ENCODE measurements at regions not wholly inside any gene's neighbourhood (a gene's known extent, or its start where the extent isn't known, plus 50 kb on each side); places are given as distances from the start of the nearest gene placed in this dataset.

DNA sequence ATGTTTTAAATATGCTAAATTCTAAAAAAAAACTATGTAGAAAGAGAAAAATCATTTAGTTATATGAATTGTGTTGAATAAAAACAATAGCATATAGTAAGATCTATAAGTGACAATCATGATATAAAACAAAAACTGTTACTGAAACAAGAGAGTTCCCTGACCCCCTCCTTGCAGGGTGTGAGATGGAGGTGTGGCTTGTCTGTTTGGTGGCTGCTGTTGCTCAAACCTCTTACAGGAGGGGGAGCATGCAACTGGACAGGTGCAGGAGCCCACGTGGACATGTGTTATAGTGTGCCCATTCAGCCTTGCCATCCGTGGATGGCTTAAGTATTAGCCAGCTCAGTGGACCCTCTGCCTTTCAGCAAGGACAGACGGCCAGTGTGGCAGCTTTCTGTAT lies 206.7 kb downstream of the MOXD1 start:
- Histone ChIP-seq H3K9me3 (no peaks in the 10 kb centered on the region), H3K4me1 (ENCODE audit: insufficient read depth) (no peaks in the 10 kb centered on the region), H3K36me3 (no peaks in the 10 kb centered on the region), H3K27me3 (no peaks in the 10 kb centered on the region), H3K4me3 (no peak overlapping the region), H3K27ac (no peak overlapping the region)
- 87 to 91% (median 89%) methylated on average over 3 of the region's 3 CpGs for WGBS, 3 donors
- intact Hi-C loops (cut with DNase I): no loop called here
- TF ChIP-seq EP300 (IDR thresholded peaks at IDR 0.05): no peak
- TF ChIP-seq, protein P1, sequence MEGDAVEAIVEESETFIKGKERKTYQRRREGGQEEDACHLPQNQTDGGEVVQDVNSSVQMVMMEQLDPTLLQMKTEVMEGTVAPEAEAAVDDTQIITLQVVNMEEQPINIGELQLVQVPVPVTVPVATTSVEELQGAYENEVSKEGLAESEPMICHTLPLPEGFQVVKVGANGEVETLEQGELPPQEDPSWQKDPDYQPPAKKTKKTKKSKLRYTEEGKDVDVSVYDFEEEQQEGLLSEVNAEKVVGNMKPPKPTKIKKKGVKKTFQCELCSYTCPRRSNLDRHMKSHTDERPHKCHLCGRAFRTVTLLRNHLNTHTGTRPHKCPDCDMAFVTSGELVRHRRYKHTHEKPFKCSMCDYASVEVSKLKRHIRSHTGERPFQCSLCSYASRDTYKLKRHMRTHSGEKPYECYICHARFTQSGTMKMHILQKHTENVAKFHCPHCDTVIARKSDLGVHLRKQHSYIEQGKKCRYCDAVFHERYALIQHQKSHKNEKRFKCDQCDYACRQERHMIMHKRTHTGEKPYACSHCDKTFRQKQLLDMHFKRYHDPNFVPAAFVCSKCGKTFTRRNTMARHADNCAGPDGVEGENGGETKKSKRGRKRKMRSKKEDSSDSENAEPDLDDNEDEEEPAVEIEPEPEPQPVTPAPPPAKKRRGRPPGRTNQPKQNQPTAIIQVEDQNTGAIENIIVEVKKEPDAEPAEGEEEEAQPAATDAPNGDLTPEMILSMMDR (IDR thresholded peaks at IDR 0.05): no peak
- no peak for TF ChIP-seq POLR2A (IDR thresholded peaks at IDR 0.05)
- no peak for DNase-seq

DNA sequence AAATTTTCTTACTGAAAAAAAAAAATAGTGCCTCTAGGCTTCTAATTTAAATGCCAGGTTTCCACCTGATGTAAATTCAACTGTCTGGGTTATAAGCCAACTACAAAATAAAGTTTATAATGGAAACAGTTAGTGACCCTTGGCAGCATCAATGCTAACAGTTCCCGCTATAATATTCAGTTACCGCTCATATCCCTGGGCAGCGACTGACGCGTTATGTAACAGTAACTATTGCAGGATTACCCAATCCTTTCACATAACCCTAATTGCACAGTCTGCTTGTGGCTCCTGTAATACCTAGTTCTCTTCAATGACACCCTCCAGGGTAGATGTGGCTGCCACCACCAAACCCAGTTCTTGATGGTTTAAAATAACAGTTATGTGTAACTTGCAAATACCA lies 208.6 kb downstream of the MOXD1 start:
- intact Hi-C loops (cut with DNase I): no loop called here
- Histone ChIP-seq H3K36me3 (no peaks in the 10 kb centered on the region), H3K27ac (no peak overlapping the region), H3K9me3 (no peaks in the 10 kb centered on the region), H3K4me3 (no peak overlapping the region), H3K27me3 (no peaks in the 10 kb centered on the region), H3K4me1 (ENCODE audit: insufficient read depth) (no peaks in the 10 kb centered on the region)
- 94 to 97% (median 96%) methylated on average over 5 of the region's 5 CpGs for WGBS, 3 donors
- no peak for TF ChIP-seq EP300 (IDR thresholded peaks at IDR 0.05)
- no peak for TF ChIP-seq POLR2A (IDR thresholded peaks at IDR 0.05)
- TF ChIP-seq, protein P1 (IDR thresholded peaks at IDR 0.05): no peak
- no peak for DNase-seq

DNA sequence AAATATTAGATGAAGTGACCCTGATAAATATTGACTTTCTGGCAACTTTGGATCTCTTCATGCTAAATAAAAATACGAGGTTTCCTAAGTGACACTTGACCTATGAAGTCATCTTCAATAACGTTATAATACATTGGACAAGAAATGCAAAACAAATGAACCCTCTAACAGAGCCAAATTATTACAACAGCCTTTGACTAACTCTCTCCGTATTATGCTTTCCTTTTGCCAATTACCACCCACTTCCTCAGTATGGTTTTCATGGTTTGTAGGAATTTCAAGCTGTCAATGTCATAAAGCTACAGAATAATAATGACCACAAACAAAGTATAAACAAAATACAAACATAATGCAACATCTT lies 210.5 kb downstream of the MOXD1 start:
- no peak overlapping the region for H3K4me3 ChIP-seq
- no peaks in the 10 kb centered on the region for H3K9me3 ChIP-seq
- WGBS, 3 donors: 17 to 20% (median 18%) methylated on average over 3 of the region's 3 CpGs
- H3K27me3 ChIP-seq: no peaks in the 10 kb centered on the region
- no peak for DNase-seq
- H3K27ac ChIP-seq: no peak overlapping the region
- TF ChIP-seq EP300 (IDR thresholded peaks at IDR 0.05) (no peak), POLR2A (IDR thresholded peaks at IDR 0.05) (no peak)
- TF ChIP-seq, protein P1 (IDR thresholded peaks at IDR 0.05): no peak
- intact Hi-C loops (cut with DNase I): no loop called here
- H3K4me1 ChIP-seq (ENCODE audit: insufficient read depth): no peaks in the 10 kb centered on the region
- no peaks in the 10 kb centered on the region for H3K36me3 ChIP-seq

DNA sequence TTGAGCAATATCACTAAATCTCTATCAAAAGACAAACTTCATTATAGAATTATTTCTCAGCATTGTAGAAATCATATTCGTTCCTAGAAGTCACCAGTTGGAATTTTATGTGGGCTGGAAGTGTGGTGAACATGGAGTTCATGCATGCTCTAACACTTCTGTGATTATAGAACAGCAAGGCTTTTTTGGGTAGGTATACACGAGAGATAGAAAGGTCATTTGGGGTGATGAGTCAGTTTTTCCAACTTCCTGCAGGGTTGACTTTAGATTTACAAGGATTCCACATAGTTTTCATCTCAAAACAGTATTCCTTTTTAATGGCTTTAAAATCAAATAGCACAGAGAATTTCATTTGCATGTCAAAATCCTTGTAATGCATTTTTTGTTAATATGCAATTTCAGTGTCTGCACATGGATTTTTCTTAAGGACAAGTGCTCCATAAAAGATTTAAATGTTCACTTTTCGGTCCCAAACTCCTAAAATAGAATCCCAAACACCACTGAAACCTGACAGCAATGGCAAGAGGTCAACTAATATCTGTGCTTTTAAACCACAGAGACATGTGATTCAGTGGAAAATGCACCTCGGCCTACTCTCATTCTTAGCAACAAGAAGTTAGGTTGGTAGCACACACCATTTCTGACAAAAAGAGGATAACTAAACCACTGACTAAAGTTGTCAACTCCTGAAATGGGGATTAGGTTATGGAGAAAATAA lies 211.0 kb downstream of the MOXD1 start:
- no peak for DNase-seq
- Histone ChIP-seq H3K4me1 (ENCODE audit: insufficient read depth) (no peaks in the 10 kb centered on the region), H3K9me3 (no peaks in the 10 kb centered on the region), H3K27me3 (no peaks in the 10 kb centered on the region), H3K27ac (no peak overlapping the region), H3K36me3 (no peaks in the 10 kb centered on the region), H3K4me3 (no peak overlapping the region)
- intact Hi-C loops (cut with DNase I): no loop called here
- 39 to 52% (median 43%) methylated on average over 4 of the region's 4 CpGs for WGBS, 3 donors
- no peak for TF ChIP-seq EP300 (IDR thresholded peaks at IDR 0.05)
- TF ChIP-seq POLR2A (IDR thresholded peaks at IDR 0.05): no peak
- TF ChIP-seq, protein P1 (IDR thresholded peaks at IDR 0.05): no peak
